ENCODE measurements at regions not wholly inside any gene's neighbourhood (a gene's known extent, or its start where the extent isn't known, plus 50 kb on each side); places are given as distances from the start of the nearest gene placed in this dataset.

GRCh38 chr18:10245846-10246175 lies 208.6 kb upstream of the APCDD1 start:
- H3K4ac ChIP-seq (ENCODE audit: low read depth, low read length): no peak overlapping the region
- Mint-ChIP-seq H3K4me3 (no peak overlapping the region), H3K4me1 (peaks cover 7 to 33% of the 10 kb centered on the region in 2 experiments), H3K27ac (no peak overlapping the region), H3K36me3 (ENCODE audit: insufficient read depth in 1 of 3, low read depth in 3 of 3) (no peaks in the 10 kb centered on the region), H3K27me3 (ENCODE audit: low read depth) (peaks cover 3% of the 10 kb centered on the region; the same call in 1 of the 2 replicates), H3K9me3 (no peaks in the 10 kb centered on the region; a peak in 2 of 5 replicates)
- H3K23me2 ChIP-seq (ENCODE audit: insufficient read length, low read depth, low read length, poor library complexity, severe bottlenecking): no peaks in the 10 kb centered on the region
- H2AFZ ChIP-seq (ENCODE audit: low read length): no peak overlapping the region
- H3K14ac ChIP-seq (ENCODE audit: insufficient read depth, low read length): no peak overlapping the region
- H3K18ac ChIP-seq (ENCODE audit: insufficient read length, low read depth, low read length): no peak overlapping the region
- H4K20me1 ChIP-seq (ENCODE audit: control insufficient read depth, insufficient read depth, insufficient read length): no peaks in the 10 kb centered on the region
- no peak overlapping the region for H2BK15ac ChIP-seq (ENCODE audit: low read depth, low read length)
- H3K27me3 ChIP-seq (ENCODE audit: insufficient read depth, low read length): no peaks in the 10 kb centered on the region
- H3K4me1 ChIP-seq (ENCODE audit: insufficient read depth, low read length): no peaks in the 10 kb centered on the region
- no peak overlapping the region for H2BK5ac ChIP-seq (ENCODE audit: insufficient read length, low read length)
- no peak overlapping the region for H4K8ac ChIP-seq (replicated peaks; ENCODE audit: insufficient read length, low read depth, low read length)
- no peak overlapping the region for H3K27ac ChIP-seq (ENCODE audit: insufficient read length, low read depth, low read length)
- H2BK120ac ChIP-seq (ENCODE audit: low read depth, low read length, poor library complexity, severe bottlenecking): no peak overlapping the region
- no peak overlapping the region for H2AK5ac ChIP-seq (ENCODE audit: insufficient read length, low read length)
- no peak overlapping the region for H4K5ac ChIP-seq (ENCODE audit: insufficient read length, low read depth, low read length)
- no peak overlapping the region for H3K4me2 ChIP-seq (ENCODE audit: insufficient read depth, insufficient read length, low read length)
- H3K56ac ChIP-seq (ENCODE audit: insufficient read length, low read depth, low read length): no peak overlapping the region
- no peaks in the 10 kb centered on the region for H3K79me1 ChIP-seq (ENCODE audit: insufficient read depth, low read depth, low read length, poor library complexity, severe bottlenecking)
- H3T11ph ChIP-seq (ENCODE audit: low read length): no peak overlapping the region
- WGBS (ENCODE audit: extremely low coverage, insufficient read length, low lambda C conversion rate): no CpG with 5 or more reads among the region's 6 CpGs
- no peak overlapping the region for H4K91ac ChIP-seq (ENCODE audit: insufficient read length, low read depth, low read length)
- no peak overlapping the region for H2BK20ac ChIP-seq (ENCODE audit: low read depth, low read length, poor library complexity, severe bottlenecking)
- no peaks in the 10 kb centered on the region for H3K9me3 ChIP-seq (ENCODE audit: control insufficient read depth, low read depth, low read length)
- TF ChIP-seq CTCF (conservative IDR thresholded peaks at IDR 0.05): no peak
- no peak overlapping the region for H2BK12ac ChIP-seq (ENCODE audit: insufficient read length, low read depth, low read length)
- no peak overlapping the region for H3K9ac ChIP-seq (ENCODE audit: extremely low read depth, insufficient read length, low read length)
- no peak overlapping the region for H3K23ac ChIP-seq (ENCODE audit: insufficient read length, low read depth, low read length)
- no peak for DNase-seq
- no peaks in the 10 kb centered on the region for H3K79me2 ChIP-seq (ENCODE audit: insufficient read depth, low read length)

Measured in H9 (cell line).